Esophagus squamous epithelium (tissue), 4 donors: ENCODE measurements at regions not wholly inside any gene's neighbourhood (a gene's known extent, or its start where the extent isn't known, plus 50 kb on each side); places are given as distances from the start of the nearest gene placed in this dataset.

Source experiments
- CTCF ChIP-seq, 6 experiments: fragments of 450-650 bp in 4 of 6; fragments of 200-600 bp in 2 of 6; sonication (generic) in 2 of 6; IDR thresholded peaks; one replicate each; pipeline ENCODE4 v1.5.1; 2016 to 2019; ENCODE audit warnings: antibody characterized with exemption in 6 of 6, mild to moderate bottlenecking in 4 of 6, moderate library complexity in 4 of 6
- POLR2A ChIP-seq, 4 donors: fragments of 450-650 bp; IDR thresholded peaks; one replicate each; pipeline ENCODE4 v1.6.1; 2017; ENCODE audit warnings: antibody characterized with exemption in 4 of 4, mild to moderate bottlenecking in 4 of 4, moderate library complexity in 3 of 4

- TF ChIP-seq CTCF (IDR thresholded peaks at IDR 0.05) (no peak), POLR2A (IDR thresholded peaks at IDR 0.05) (no peak)
Observed at GRCh38 chr22:23446796-23447350, 133.2 kb downstream of the IGLL1 start.
